ENCODE measurements at regions not wholly inside any gene's neighbourhood (a gene's known extent, or its start where the extent isn't known, plus 50 kb on each side); places are given as distances from the start of the nearest gene placed in this dataset.

DNA sequence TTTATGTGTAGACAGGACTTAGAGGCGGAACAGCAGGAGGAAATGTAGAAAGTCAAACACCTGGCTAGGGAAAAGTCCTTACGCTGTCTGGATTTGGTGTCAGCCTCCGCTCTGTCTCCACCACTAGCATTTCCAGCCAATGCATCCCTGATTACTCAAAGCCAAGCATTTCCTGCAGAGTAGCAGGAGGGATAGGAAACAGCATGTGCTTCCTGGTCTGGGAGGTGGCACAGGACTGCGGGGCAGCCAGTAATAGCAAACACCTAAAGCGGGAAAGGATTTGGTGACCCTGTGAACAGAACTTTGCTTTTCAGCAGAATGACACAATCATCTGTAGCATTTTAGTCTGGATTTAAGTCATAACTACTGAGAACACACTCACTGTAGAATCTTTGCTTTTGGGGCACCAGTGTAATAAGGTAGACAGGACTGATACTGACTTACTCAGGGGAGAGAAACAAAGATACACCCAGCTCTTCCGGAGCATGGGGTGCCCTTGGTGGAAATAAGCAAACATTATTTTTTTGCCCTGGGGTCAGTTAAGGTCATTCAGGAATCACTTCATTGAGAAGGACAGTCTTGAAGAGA, 133.3 kb upstream of the AHI1 start:
- Mint-ChIP-seq H3K27ac (no peak overlapping the region), H3K9me3 (peaks cover 4 to 5% of the 10 kb centered on the region in 2 donors), H3K36me3 (peaks cover 6 to 27% of the 10 kb centered on the region in 2 donors)
- ATAC-seq, result peak; percentile 34 to 79
- no peak for DNase-seq (ENCODE audit: low spot score in 2 of 2)

DNA sequence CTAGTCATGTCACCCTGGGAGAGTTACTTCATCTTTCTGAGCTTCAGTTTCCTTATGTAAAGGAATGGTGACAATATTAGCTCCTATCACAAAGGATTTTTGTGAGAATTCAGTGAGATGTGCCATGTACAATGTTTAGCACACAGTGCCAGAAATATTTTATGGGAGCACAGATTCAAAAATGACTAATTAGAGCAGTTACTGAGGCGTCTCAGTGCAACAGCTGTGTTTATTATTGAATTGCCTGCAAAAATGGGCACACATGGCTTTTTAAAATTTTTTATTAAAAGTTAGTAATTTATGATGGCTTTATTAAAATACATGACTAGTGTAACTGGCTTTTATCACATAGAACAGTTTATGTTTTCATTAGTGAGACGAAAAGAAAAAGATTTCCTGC, 134.3 kb upstream of the AHI1 start:
- DNase-seq (ENCODE audit: low spot score in 2 of 2), result no peak
- Mint-ChIP-seq H3K27ac (no peak overlapping the region), H3K36me3 (peaks cover 4 to 18% of the 10 kb centered on the region in 2 donors), H3K9me3 (peaks cover 0 to 5% of the 10 kb centered on the region in 2 donors)
- ATAC-seq, result no peak

DNA sequence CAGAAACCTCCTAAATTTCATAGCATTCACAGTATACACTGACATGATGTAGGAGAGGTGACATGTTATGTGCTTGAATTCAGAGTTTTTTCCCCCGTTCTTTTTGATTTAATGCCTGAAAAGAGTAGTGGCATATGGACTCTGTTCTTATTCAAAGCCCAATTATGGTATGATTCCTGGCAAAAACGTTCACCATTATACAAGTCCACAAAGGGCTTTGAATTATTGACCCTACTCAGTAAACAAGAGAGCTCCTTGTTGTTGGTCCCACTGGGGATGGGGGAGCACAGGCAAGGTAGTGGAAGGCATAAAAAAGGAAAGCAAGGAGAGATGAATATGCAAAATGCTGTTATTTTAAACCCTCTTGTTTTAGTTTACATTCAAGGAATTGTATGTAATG, 136.0 kb upstream of the AHI1 start:
- H3K36me3 Mint-ChIP-seq, result peaks cover 1 to 4% of the 10 kb centered on the region in 2 donors
- no peak for DNase-seq (ENCODE audit: low spot score in 2 of 2)
- no peak for ATAC-seq
- H3K9me3 Mint-ChIP-seq, result peaks cover 0 to 5% of the 10 kb centered on the region in 2 donors
- no peak overlapping the region for H3K27ac Mint-ChIP-seq

DNA sequence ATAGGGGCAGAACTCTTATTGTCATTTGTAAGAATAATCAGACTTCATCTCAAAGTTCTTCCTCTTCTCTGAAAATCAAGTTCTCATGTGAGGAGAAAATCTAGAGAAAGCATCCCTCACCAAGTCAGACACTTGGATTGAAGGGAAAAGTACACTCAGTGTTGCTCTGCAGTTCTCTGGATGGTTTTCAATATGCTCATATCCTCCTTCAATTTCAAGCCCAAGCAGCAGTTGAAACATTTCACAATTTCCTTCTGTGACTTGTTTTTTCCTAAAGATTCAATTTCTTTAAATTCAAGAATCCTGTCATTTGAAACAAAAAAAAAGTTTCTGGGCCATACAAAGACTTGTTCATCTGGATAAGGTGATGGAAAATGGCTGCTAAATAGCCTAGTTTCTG, 140.2 kb upstream of the AHI1 start:
- peaks cover 0 to 14% of the 10 kb centered on the region in 2 donors for H3K9me3 Mint-ChIP-seq
- peaks cover 4 to 16% of the 10 kb centered on the region in 2 donors for H3K36me3 Mint-ChIP-seq
- ATAC-seq (no peak), DNase-seq (ENCODE audit: low spot score in 2 of 2) (no peak)
- no peak overlapping the region for H3K27ac Mint-ChIP-seq

DNA sequence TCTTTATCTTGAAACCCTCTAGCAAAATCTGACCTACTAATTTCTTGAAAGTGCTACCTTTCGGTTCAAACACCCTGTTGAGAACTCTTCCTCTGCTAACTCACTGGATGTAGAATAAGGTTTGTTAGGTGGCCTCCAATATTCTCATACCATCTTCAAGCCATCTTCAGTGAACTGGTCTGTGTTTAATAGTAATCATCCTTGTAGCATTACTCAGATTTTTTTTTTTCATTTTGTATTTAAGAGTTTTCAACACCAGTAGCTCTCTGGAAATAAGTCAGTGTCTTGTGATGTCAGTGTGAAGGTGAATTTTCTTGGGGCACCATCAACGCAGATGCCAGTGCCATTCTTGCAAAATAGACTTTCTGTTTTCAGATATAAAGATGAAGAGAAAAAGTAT, 140.6 kb upstream of the AHI1 start:
- Mint-ChIP-seq H3K36me3 (peaks cover 4 to 16% of the 10 kb centered on the region in 2 donors), H3K27ac (no peak overlapping the region), H3K9me3 (peaks cover 0 to 14% of the 10 kb centered on the region in 2 donors)
- DNase-seq (ENCODE audit: low spot score in 2 of 2) (no peak), ATAC-seq (no peak)

DNA sequence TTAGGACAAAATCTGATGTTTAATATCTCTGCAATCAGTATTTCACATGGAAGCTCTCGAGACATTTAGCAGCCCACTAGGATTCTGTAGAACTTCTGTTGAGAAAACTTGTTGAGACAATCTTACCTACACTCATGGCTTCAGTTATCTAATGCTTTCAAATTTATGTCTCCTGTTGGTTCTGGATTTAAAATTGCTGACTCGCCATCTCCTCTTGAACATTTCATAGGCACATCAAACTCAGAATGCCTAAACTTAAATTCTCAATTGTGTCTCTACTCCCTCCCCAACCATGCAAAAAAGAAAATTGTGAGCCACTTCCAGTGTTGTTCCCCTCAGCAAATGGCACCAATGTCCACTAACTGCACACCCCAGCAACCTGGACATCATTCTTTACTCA, 142.5 kb upstream of the AHI1 start:
- H3K27ac Mint-ChIP-seq, result peak overlapping the region in 1 of 2 donors; percentile 55
- no peak for ATAC-seq

DNA sequence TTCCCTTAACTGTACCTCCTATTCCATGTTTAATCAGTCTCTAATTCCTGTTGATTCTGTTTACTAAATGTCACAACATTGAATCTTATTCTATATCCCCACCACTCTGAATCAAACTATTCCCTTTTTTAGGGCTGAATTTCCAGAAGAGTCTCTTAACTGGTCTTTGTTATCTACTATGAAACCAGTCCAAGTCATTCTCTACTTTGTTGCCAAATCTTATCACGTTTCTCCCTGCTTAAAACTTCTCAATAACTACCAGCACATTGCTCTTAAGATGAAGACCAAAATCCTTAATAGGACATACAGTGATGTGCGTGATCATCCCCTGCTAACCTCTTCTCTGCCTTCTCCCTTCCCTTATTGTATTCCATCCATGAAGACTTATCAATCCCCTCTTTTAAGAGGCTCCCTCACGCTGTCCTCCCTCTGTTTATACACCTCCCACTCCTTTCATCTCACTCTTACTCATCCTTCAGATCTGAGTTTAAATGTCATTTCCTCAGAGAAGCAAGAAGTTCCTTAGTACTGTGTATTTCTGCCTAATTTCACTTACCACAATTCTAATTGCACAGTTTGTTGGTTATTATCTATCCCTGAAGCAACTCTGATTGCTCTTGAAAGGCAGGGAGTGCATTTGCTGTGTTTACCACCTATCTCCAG, 143.0 kb upstream of the AHI1 start:
- Mint-ChIP-seq H3K9me3 (peaks cover 4 to 16% of the 10 kb centered on the region in 2 donors), H3K36me3 (peaks cover 0 to 30% of the 10 kb centered on the region in 2 donors), H3K27ac (peak overlapping the region in 1 of 2 donors; percentile 55)
- DNase-seq (ENCODE audit: low spot score in 2 of 2) (no peak), ATAC-seq (peak; percentile 88 to 95)

More for the DNA sequence above, 142.5 kb upstream of the AHI1 start:
- H3K9me3 Mint-ChIP-seq, result peaks cover 4 to 12% of the 10 kb centered on the region in 2 donors
- DNase-seq (ENCODE audit: low spot score in 2 of 2), result no peak
- peaks cover 0 to 25% of the 10 kb centered on the region in 2 donors for H3K36me3 Mint-ChIP-seq

DNA sequence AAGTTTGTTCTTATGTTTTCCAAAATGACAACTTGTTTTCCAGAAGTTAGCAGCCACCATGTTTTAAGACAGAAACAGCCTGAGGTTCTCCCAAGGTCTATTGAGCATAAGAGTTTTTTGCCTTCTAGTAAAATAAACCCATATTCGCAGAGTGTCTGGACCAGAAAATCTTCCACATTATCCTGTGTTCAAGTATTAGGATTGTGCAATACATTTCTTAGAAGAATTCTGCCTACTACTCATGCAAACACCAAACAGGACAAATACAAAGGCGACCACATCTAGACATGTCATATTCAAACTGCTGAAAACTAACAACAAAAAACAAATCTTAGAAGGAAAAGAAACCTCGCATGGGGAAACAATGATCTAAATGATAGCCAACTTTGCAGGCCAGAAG, 145.4 kb upstream of the AHI1 start:
- Mint-ChIP-seq H3K9me3 (peaks cover 10 to 30% of the 10 kb centered on the region in 2 donors), H3K36me3 (peaks cover 0 to 53% of the 10 kb centered on the region in 2 donors), H3K27ac (no peak overlapping the region)
- no peak for DNase-seq (ENCODE audit: low spot score in 2 of 2)
- no peak for ATAC-seq

DNA sequence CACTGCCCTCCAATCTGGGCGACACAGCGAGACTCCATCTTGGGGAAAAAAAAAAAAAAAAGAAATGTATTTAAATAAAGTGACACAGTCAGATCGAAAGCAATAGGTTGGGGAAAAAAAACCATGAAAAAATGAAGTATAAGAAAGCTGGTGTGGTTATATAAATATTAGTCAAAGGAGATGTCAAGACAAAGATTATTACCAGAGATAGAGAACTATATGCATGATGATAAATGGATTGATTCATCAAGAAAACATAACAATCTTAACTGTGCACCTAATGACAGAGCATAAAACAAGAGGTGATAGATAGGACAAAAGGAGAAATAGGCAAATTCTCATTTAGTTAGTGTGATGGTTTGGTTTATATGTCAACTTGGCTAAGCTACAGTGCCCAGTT, 146.9 kb upstream of the AHI1 start:
- peaks cover 12 to 63% of the 10 kb centered on the region in 2 donors for H3K36me3 Mint-ChIP-seq
- peaks cover 21 to 39% of the 10 kb centered on the region in 2 donors for H3K9me3 Mint-ChIP-seq
- no peak for DNase-seq (ENCODE audit: low spot score in 2 of 2)
- H3K27ac Mint-ChIP-seq, result no peak overlapping the region
- ATAC-seq, result no peak

DNA sequence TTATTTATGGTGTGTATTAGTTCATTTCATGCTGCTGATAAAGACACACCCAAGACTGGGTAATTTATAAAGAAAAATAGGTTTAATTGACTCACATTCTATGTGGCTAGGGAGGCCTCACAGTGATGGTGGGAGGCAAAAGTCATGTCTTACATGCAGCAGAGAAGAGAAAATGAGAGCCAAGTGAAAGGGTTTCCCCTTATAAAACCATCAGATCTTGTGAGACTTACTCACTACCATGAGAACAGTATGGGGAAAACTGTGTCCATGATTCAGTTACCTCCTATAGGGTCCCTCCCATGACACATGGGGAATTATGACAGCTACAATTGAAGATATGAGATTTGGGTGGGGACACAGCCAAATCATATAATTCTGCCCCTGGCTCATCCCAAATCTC, 150.0 kb upstream of the AHI1 start:
- peak; percentile 91 to 94 for ATAC-seq
- Mint-ChIP-seq H3K36me3 (peaks cover 17 to 76% of the 10 kb centered on the region in 2 donors), H3K9me3 (peaks cover 32 to 48% of the 10 kb centered on the region in 2 donors), H3K27ac (peak overlapping the region in 1 of 2 donors; percentile 60)
- DNase-seq (ENCODE audit: low spot score in 2 of 2), result no peak

DNA sequence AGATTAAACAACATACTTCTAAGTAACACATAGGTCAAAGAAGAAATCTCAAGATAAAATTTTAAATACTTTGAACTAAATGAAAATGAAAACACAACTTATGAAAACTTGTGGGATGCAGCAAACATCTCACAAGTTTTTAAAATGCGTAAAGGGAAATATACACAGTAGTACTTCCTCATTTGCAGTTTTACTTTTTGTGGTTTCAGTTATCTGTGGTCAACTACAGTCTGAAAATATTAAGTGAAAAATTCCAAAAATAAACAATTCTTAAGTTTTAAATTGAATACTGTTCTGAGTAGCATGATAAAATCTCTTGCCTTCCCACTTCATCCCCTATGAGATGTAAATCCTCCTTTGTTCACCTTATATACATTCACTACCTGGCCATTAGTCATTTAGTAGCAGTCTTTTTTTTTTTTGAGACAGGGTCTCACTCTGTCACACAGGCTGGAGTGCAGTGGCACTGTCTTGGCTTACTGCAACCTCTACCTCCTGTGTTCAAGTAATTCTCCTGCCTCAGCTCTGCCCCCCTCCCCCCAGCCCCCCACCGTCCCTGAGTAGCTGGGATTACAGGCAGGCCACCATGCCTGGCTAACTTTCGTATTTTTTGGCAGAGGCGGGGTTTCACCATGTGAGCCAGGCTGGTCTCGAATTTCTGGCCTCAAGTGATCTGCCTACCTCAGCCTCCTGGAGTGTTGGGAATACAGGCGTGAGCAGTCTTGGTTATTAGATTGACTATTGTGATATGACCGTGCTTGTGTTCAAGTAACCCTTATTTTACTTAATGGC, 154.6 kb upstream of the AHI1 start:
- DNase-seq (ENCODE audit: low spot score in 2 of 2) (no peak), ATAC-seq (no peak)
- H3K36me3 Mint-ChIP-seq, result peaks cover 24 to 56% of the 10 kb centered on the region in 2 donors
- H3K9me3 Mint-ChIP-seq, result peaks cover 29 to 41% of the 10 kb centered on the region in 2 donors
- peak overlapping the region in 1 of 2 donors; percentile 36 for H3K27ac Mint-ChIP-seq

DNA sequence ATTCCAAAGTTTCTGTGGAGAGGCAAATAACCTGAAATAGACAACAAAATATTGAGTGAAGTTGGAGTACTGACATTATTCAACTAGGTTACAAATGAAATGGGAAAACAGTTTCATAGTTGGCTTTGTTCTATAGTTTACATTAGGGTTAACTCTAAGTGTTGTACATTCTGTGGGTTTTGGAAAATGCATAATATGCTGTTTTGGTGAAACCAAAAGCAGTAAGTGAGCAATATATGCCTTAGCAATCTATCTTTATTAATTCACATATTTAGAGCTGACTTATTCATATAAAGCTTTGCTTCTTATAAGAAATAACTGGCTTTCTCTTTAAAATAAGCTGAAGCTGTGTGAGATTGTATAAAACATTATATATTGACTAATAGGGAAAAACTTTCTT, 157.5 kb upstream of the AHI1 start:
- no peak for DNase-seq (ENCODE audit: low spot score in 2 of 2)
- Mint-ChIP-seq H3K9me3 (peaks cover 11 to 32% of the 10 kb centered on the region in 2 donors), H3K36me3 (peaks cover 13 to 33% of the 10 kb centered on the region in 2 donors), H3K27ac (no peak overlapping the region)
- ATAC-seq, result no peak

DNA sequence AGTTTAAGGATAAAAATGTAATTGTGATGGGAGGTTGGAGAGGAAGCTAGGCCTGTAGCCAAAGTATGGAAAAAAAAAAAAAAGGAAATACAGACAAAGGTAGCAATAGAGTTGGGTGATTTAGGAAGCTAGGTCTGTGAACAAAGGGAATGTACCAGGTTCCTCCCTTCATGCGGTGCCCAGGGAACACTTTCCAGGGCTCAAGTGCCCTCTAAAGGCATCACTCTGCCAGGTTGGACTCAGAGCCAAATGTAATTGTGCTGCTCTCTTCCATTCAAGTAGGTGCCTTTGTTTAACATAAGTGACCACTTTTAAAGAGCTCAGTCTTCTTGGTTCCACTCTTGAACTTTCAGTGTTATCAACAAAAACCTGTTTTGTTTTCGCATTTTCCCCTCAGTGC, 159.7 kb upstream of the AHI1 start:
- Mint-ChIP-seq H3K27ac (no peak overlapping the region), H3K36me3 (peaks cover 7 to 15% of the 10 kb centered on the region in 2 donors), H3K9me3 (peaks cover 4 to 19% of the 10 kb centered on the region in 2 donors)
- ATAC-seq (no peak), DNase-seq (ENCODE audit: low spot score in 2 of 2) (no peak)

DNA sequence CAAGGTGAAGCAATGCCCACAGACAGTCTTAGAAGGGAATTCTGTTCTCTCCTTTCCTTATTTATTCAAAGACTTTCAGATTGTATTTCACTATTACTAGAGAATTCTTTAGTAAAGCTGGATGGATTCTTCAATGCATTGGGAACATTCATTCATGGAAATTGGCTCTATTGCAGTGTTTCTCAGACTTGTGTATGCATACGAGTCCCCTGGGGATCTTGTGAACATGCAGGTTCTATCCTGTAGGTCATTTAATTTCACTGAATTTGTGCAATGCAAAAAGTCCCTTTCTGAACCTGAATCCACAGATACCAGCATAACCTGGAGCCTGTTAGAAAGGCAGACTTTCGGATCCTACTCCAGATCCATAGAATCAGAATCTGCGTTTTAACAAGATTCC, 160.9 kb upstream of the AHI1 start:
- Mint-ChIP-seq H3K9me3 (peaks cover 4 to 25% of the 10 kb centered on the region in 2 donors), H3K27ac (no peak overlapping the region), H3K36me3 (peaks cover 7 to 15% of the 10 kb centered on the region in 2 donors)
- ATAC-seq (no peak), DNase-seq (ENCODE audit: low spot score in 2 of 2) (no peak)

DNA sequence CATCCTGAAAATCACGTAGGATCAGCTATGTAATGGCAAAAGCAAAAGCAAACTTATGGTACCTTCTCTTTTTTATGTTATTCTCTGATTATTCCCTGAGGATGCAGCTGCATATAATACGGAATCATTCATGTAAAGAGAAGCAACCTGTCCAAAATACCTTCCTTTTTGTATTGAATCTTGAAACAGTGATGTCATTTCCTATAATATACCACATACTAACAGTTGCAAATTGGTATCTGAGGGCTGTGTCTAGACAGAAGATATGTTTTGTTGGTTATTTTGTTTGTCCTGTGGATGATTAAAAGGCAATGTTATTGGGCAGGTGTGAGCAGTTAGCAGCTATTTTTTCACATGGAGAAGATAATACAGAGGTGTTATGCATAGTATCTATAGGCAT, 161.4 kb upstream of the AHI1 start:
- H3K9me3 Mint-ChIP-seq, result peaks cover 2 to 25% of the 10 kb centered on the region in 2 donors
- H3K36me3 Mint-ChIP-seq, result peaks cover 5 to 12% of the 10 kb centered on the region in 2 donors
- ATAC-seq (no peak), DNase-seq (ENCODE audit: low spot score in 2 of 2) (no peak)
- no peak overlapping the region for H3K27ac Mint-ChIP-seq

DNA sequence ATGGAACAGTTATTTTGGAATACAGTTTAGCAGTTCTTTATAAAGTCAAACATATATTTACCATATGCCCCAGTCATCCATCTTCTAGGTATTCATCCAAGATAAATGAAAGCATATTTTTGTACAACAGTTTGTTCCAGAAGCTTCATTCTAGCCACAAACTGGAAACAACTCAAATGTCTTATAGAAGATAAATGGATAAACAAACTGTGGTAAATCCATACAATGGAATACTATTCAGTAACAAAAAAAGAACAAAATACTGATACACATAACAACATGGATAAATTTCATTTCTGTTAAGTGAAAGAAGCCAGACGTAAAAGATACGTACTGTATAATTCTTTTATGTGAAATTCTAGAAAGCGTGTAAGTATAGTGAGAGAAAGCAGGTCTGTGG, 167.0 kb upstream of the AHI1 start:
- Mint-ChIP-seq H3K36me3 (no peaks in the 10 kb centered on the region), H3K27ac (no peak overlapping the region)
- no peak for ATAC-seq

DNA sequence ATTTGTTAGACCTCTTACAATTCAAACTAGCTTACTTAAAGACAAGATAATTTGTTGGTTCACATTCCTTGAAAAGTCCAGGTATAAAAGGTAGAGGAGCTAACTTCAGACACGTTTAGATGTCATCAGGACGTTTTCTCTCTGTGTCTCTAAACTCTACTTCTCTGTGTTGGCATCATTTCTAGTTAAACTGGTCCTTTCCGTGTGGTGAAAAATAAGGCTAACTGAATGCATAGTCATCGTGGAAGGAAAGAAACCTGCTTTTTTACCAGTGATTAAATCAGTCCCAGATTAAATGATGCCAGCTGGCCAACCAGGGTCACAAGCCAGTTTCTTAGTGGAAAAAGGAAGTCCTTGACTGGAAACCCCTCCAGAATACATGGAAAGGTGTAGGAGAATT, 168.4 kb upstream of the AHI1 start:
- Mint-ChIP-seq H3K36me3 (no peaks in the 10 kb centered on the region), H3K9me3 (peaks cover 0 to 11% of the 10 kb centered on the region in 2 donors)

More for the DNA sequence above, 167.0 kb upstream of the AHI1 start:
- peaks cover 0 to 11% of the 10 kb centered on the region in 2 donors for H3K9me3 Mint-ChIP-seq
- no peak for DNase-seq (ENCODE audit: low spot score in 2 of 2)

More for the DNA sequence above, 168.4 kb upstream of the AHI1 start:
- ATAC-seq (no peak), DNase-seq (ENCODE audit: low spot score in 2 of 2) (no peak)
- H3K27ac Mint-ChIP-seq, result no peak overlapping the region
